Liver (tissue), 3 donors: ENCODE measurements at regions not wholly inside any gene's neighbourhood (a gene's known extent, or its start where the extent isn't known, plus 50 kb on each side); places are given as distances from the start of the nearest gene placed in this dataset.

Source experiments
- EGR1 ChIP-seq, 2 donors: IDR thresholded peaks; 2 replicates each; pipeline ENCODE4 v1.6.1; 2016 to 2018; ENCODE audit warnings: antibody characterized with exemption in 2 of 2, low read depth in 2 of 2
- JUND ChIP-seq, 2 donors: IDR thresholded peaks; 2 replicates each; pipeline ENCODE4 v1.6.1; 2016; ENCODE audit warnings: antibody characterized with exemption in 2 of 2
- NR2F2 ChIP-seq: IDR thresholded peaks from 2 replicates; pipeline ENCODE4 v1.6.1; 2016; ENCODE audit warnings: antibody characterized with exemption
- RXRA ChIP-seq, 2 donors: IDR thresholded peaks; 2 replicates each; pipeline ENCODE4 v1.6.1; 2017 to 2018; ENCODE audit warnings: antibody characterized with exemption in 2 of 2, mild to moderate bottlenecking in 1 of 2
- SP1 ChIP-seq: IDR thresholded peaks from 2 replicates; pipeline ENCODE4 v1.6.1; 2018; ENCODE audit warnings: antibody characterized with exemption, mild to moderate bottlenecking
- YY1 ChIP-seq: IDR thresholded peaks from 2 replicates; pipeline ENCODE4 v1.6.1; 2016; ENCODE audit warnings: antibody characterized with exemption, mild to moderate bottlenecking
- TF ChIP-seq, protein P1 (sequence below): fragments of 150-350 bp; IDR thresholded peaks from 2 replicates; pipeline ENCODE4 v1.5.1; 2017; ENCODE audit warnings: improper control_type of control experiment, low read depth, low read length; ENCODE audit not compliant: missing input control
- TF ChIP-seq, protein P2 (sequence below): IDR thresholded peaks from 2 replicates; pipeline ENCODE4 v1.6.1; 2016; ENCODE audit warnings: antibody characterized with exemption, mild to moderate bottlenecking
- TF ChIP-seq, protein P3 (sequence below): IDR thresholded peaks from 2 replicates; pipeline ENCODE4 v1.6.1; 2016; ENCODE audit warnings: antibody characterized with exemption
- TF ChIP-seq, protein P4 (sequence below): IDR thresholded peaks from 2 replicates; pipeline ENCODE4 v1.6.1; 2016; ENCODE audit warnings: antibody characterized with exemption
- TF ChIP-seq, protein P5 (sequence below): IDR thresholded peaks from 2 replicates; pipeline ENCODE4 v1.6.1; 2016; ENCODE audit warnings: antibody characterized with exemption
- donor health status: healthy.
- donor health status: healthy.

DNA sequence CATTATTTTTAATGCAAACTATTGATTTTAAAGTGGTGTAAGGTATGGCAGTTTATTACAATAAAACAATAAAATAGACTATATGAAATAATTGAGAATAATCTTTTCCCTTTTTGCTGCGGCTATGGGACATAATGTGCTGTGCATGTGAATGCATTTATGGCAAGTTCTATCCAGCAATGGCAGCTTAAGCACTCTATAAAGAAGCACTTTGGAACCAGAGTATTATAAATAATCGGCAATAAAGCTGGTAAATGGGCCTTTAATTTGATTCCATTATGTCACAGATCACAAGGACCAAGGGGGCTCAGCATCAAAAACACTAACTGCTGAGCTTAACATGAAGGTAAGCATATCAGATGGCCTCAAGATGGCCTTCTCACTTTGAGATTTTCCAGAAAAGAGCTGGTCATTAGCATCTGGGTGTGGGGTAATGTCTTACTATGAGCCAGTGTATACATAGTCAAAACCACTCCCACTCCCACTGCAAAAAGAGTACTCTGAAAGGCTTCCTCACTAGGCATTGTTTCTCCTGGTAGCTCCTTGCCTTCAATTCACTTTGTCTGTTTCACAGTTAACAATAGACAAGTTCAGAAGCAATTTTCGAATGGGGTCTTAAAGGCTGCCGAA is 97.1 kb upstream of the ASTN2 start:
- TF ChIP-seq, protein P1, sequence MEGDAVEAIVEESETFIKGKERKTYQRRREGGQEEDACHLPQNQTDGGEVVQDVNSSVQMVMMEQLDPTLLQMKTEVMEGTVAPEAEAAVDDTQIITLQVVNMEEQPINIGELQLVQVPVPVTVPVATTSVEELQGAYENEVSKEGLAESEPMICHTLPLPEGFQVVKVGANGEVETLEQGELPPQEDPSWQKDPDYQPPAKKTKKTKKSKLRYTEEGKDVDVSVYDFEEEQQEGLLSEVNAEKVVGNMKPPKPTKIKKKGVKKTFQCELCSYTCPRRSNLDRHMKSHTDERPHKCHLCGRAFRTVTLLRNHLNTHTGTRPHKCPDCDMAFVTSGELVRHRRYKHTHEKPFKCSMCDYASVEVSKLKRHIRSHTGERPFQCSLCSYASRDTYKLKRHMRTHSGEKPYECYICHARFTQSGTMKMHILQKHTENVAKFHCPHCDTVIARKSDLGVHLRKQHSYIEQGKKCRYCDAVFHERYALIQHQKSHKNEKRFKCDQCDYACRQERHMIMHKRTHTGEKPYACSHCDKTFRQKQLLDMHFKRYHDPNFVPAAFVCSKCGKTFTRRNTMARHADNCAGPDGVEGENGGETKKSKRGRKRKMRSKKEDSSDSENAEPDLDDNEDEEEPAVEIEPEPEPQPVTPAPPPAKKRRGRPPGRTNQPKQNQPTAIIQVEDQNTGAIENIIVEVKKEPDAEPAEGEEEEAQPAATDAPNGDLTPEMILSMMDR, result no peak
- TF ChIP-seq, protein P2, sequence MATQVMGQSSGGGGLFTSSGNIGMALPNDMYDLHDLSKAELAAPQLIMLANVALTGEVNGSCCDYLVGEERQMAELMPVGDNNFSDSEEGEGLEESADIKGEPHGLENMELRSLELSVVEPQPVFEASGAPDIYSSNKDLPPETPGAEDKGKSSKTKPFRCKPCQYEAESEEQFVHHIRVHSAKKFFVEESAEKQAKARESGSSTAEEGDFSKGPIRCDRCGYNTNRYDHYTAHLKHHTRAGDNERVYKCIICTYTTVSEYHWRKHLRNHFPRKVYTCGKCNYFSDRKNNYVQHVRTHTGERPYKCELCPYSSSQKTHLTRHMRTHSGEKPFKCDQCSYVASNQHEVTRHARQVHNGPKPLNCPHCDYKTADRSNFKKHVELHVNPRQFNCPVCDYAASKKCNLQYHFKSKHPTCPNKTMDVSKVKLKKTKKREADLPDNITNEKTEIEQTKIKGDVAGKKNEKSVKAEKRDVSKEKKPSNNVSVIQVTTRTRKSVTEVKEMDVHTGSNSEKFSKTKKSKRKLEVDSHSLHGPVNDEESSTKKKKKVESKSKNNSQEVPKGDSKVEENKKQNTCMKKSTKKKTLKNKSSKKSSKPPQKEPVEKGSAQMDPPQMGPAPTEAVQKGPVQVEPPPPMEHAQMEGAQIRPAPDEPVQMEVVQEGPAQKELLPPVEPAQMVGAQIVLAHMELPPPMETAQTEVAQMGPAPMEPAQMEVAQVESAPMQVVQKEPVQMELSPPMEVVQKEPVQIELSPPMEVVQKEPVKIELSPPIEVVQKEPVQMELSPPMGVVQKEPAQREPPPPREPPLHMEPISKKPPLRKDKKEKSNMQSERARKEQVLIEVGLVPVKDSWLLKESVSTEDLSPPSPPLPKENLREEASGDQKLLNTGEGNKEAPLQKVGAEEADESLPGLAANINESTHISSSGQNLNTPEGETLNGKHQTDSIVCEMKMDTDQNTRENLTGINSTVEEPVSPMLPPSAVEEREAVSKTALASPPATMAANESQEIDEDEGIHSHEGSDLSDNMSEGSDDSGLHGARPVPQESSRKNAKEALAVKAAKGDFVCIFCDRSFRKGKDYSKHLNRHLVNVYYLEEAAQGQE, result no peak
- TF ChIP-seq EGR1 (IDR thresholded peaks at IDR 0.05; ENCODE audit: low read depth in 2 of 2), result no peak
- no peak for TF ChIP-seq NR2F2
- no peak for TF ChIP-seq JUND (IDR thresholded peaks at IDR 0.05)
- TF ChIP-seq, protein P3, sequence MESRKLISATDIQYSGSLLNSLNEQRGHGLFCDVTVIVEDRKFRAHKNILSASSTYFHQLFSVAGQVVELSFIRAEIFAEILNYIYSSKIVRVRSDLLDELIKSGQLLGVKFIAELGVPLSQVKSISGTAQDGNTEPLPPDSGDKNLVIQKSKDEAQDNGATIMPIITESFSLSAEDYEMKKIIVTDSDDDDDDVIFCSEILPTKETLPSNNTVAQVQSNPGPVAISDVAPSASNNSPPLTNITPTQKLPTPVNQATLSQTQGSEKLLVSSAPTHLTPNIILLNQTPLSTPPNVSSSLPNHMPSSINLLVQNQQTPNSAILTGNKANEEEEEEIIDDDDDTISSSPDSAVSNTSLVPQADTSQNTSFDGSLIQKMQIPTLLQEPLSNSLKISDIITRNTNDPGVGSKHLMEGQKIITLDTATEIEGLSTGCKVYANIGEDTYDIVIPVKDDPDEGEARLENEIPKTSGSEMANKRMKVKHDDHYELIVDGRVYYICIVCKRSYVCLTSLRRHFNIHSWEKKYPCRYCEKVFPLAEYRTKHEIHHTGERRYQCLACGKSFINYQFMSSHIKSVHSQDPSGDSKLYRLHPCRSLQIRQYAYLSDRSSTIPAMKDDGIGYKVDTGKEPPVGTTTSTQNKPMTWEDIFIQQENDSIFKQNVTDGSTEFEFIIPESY, result no peak
- TF ChIP-seq, protein P4, sequence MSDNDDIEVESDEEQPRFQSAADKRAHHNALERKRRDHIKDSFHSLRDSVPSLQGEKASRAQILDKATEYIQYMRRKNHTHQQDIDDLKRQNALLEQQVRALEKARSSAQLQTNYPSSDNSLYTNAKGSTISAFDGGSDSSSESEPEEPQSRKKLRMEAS, result no peak
- no peak for TF ChIP-seq SP1
- TF ChIP-seq RXRA (IDR thresholded peaks at IDR 0.05), result no peak
- TF ChIP-seq, protein P5, sequence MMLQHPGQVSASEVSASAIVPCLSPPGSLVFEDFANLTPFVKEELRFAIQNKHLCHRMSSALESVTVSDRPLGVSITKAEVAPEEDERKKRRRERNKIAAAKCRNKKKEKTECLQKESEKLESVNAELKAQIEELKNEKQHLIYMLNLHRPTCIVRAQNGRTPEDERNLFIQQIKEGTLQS, result no peak
- no peak for TF ChIP-seq YY1
